GM20000 (cell line): ENCODE measurements at regions not wholly inside any gene's neighbourhood (a gene's known extent, or its start where the extent isn't known, plus 50 kb on each side); places are given as distances from the start of the nearest gene placed in this dataset.

ENCODE experiments used
- DNase-seq: peaks from one replicate; pipeline ENCODE4 v3.0.0; 2012; ENCODE audit warnings: low spot score
- TF ChIP-seq, protein P1 (sequence below): IDR thresholded peaks from 2 replicates; pipeline ENCODE4 v1.5.1; 2012; ENCODE audit warnings: mild to moderate bottlenecking, control low read depth; ENCODE audit errors: extremely low read depth, missing control alignments

DNA sequence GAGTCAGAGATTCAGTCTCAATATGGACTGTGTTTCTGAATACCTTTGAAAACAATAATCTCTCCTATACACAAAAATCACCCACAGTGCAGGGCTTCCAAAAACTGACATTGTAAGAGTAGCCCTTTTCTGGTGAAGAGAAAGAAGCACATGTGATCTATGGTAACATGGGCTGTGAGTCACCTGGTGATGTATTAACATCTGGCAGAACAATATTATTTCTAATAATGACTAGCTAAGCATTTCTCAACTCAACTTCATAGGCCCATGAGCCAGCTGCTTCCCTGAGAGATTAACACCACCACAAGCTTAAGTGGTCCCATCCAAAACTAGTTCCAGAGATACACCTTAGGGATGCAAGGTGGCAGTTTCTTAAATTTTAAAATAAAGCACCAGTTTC, 331.0 kb upstream of the NRP1 start:
- DNase-seq, result no peak

DNA sequence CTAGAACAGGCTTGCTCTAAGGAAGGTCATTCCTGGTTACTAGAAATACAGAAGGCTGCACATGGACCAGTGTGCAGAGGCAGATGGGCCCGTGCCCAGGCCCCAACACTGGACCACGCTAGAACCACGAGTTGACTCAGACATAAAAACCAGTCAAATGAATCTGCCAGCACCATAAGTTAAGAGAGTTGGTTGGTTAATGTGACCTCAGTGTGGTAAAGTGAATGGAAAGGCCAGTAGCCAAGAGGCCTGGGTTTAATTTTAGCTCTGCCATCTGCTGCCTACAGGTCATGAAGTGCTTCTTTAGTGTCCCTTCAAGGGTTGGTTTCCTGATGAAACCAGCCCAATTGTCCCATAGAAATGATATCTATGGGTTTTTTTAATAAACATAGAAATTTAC, 329.6 kb upstream of the NRP1 start:
- TF ChIP-seq, protein P1, sequence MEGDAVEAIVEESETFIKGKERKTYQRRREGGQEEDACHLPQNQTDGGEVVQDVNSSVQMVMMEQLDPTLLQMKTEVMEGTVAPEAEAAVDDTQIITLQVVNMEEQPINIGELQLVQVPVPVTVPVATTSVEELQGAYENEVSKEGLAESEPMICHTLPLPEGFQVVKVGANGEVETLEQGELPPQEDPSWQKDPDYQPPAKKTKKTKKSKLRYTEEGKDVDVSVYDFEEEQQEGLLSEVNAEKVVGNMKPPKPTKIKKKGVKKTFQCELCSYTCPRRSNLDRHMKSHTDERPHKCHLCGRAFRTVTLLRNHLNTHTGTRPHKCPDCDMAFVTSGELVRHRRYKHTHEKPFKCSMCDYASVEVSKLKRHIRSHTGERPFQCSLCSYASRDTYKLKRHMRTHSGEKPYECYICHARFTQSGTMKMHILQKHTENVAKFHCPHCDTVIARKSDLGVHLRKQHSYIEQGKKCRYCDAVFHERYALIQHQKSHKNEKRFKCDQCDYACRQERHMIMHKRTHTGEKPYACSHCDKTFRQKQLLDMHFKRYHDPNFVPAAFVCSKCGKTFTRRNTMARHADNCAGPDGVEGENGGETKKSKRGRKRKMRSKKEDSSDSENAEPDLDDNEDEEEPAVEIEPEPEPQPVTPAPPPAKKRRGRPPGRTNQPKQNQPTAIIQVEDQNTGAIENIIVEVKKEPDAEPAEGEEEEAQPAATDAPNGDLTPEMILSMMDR, result no peak
- DNase-seq, result no peak

More for the DNA sequence above, 331.0 kb upstream of the NRP1 start:
- TF ChIP-seq, protein P1, result no peak

DNA sequence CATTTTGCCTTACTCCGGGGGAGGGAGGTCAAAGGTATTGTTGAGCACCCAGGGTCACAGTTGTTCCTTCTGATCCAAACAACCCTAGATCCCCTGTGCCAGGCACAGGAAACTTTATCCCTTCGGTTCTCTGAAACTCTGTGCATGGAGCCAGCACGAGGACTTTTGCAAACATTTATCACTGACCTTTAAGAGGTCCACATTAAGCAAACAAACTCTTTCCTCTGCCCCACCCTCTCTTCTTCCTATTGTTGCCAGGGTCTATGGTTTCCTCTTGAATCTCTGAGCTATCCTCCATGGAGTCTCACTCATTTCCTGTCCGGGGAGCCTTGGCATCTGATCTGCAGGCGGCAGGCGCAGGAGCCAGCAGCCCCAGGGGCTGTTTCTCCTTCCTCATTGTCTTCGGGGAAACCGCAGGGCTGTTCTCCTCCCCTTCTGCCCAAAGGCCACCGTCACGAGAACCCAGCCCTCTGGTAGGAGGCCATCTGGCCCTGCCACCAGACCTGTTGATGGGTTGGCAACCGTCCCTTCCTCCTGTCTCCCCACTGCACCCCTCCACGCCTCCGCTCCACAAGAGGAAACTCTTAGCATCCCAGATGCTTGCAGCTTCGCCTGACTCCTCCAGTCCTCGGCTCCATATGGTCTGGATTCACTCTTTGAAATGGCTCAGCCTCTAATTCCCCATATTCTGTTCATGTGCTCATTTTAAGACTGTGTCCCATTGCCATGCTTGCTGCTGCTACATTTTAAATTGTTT, 327.3 kb upstream of the NRP1 start:
- TF ChIP-seq, protein P1, result no peak
- DNase-seq, result no peak

DNA sequence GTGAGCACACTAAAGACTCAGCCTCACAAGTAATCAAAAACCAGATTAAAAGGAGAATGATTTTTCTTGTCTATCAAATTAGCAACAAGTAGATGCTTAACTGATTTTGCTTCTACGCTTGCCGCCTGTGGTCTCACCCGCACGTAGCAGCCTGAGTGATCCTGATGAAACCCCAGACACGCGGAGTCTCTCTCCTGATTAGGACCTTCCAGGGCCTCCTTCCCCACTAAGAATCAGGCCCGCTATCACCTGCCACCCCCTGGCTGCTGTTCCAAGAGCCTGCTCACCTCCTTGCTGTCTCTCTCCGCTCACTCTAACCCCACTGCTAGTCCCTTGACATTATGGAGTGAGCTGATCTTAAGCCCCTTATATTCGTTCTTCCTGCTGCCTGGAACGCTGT, 325.9 kb upstream of the NRP1 start:
- TF ChIP-seq, protein P1, result no peak
- no peak for DNase-seq

DNA sequence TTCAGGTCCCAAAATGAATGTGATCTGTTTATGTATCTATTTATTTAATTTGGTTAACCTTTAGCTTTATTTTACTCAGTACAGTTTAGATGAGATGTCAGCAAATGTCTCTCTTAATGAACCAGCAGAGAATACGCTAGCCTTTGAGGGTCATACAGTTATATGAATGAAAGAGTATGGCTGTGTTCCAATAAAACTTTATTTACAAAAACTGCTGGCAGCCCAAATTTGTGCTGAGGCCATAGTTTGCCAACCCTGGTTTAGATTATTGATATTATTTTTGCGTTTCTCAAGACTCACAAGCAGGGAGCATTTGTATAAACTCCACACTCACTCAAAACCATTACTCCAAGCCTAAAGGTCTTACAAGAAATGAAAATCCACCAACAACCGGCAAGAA, 323.4 kb upstream of the NRP1 start:
- DNase-seq, result no peak
- TF ChIP-seq, protein P1, result no peak

DNA sequence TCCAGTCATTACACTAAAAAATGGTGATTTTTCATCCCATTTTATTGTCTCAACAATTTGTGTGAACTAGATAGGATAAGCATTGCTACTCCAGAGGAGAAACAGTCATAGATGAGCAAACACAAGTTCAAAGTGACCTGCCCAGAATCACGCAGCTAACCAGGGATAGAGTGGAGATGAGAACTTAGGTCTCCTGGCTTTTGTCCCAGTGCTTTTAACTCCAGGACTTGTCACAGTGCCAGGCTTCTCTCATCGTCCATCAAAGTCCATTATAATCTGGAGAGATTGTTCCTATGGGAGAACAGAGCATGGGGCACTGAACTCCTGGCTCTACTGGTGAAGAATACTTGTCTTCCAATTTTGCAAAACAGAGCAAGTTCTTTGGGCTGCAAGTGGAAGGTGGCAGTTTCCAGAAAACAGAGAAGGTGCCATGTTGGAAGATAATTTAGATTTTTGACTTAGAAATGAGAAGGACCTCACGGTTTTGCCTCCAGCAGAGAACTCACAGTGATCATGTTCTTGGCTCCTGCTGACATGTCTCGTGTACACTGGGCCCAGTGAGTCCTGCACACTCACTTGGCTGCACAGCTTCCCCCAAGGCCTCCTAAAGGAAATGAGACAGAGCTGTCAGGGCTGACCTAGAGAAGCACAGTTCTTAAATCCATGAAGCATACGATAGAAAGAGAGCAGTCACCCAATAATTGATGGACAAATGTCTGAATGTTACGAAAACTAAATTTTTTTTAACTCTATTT, 322.9 kb upstream of the NRP1 start:
- no peak for DNase-seq
- TF ChIP-seq, protein P1, result no peak

DNA sequence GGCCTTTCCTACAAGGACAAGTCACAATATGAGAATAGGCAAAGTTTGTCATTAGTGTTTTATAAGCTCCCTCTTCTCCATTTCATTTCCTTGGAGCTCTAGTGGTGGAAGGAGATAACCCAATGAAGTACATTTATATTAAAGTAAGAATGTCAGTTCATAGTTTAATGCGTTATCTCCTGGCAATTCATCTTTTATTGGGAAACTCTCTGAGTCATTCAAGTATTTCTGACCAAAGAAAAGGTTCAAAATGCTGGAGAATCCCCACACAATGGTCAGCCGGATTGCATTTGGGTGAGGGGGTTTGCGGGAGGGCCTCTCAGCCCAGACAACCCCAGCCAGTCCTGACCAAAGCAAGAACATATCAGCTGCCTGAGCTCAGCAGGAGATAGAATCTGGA, 321.5 kb upstream of the NRP1 start:
- TF ChIP-seq, protein P1, result no peak
- DNase-seq, result no peak
